ENCODE measurements at regions not wholly inside any gene's neighbourhood (a gene's known extent, or its start where the extent isn't known, plus 50 kb on each side); places are given as distances from the start of the nearest gene placed in this dataset.
"Not testable (repeated sequence)": the region's sequence is repeated elsewhere in the genome, so short reads cannot be mapped to it uniquely, and the experiment has no call there.

DNA sequence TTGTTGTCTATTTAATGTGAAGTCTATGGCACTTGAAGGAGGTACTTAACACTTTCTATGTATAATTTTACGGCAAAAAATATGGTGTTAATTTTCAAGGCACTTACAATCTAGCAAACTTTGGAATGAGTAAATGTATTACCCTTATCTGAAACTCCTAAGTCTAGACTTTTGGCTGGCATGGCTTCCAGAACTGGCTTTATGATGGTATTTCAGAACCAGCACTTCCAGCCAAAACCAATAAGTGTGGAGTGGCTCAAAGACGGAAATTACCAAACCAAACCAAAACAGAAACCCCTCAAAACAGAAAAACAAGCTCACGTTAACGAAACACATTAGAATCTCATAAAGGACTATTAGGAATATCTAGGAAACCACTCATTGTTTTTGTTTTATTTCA lies 205.6 kb upstream of the HAND2 start:
- Histone ChIP-seq H3K9me3 (no peaks in the 10 kb centered on the region), H3K4me3 (ENCODE audit: low read depth, low read length) (no peak overlapping the region), H3K36me3 (no peaks in the 10 kb centered on the region), H3K4me1 (peaks cover 2% of the 10 kb centered on the region; the same call in 1 of the 2 replicates), H3K27me3 (no peaks in the 10 kb centered on the region)
- TF ChIP-seq, protein P1, sequence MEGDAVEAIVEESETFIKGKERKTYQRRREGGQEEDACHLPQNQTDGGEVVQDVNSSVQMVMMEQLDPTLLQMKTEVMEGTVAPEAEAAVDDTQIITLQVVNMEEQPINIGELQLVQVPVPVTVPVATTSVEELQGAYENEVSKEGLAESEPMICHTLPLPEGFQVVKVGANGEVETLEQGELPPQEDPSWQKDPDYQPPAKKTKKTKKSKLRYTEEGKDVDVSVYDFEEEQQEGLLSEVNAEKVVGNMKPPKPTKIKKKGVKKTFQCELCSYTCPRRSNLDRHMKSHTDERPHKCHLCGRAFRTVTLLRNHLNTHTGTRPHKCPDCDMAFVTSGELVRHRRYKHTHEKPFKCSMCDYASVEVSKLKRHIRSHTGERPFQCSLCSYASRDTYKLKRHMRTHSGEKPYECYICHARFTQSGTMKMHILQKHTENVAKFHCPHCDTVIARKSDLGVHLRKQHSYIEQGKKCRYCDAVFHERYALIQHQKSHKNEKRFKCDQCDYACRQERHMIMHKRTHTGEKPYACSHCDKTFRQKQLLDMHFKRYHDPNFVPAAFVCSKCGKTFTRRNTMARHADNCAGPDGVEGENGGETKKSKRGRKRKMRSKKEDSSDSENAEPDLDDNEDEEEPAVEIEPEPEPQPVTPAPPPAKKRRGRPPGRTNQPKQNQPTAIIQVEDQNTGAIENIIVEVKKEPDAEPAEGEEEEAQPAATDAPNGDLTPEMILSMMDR (IDR thresholded peaks at IDR 0.05; ENCODE audit: low read depth, low read length) = no peak
- no peak for DNase-seq

- no peak for DNase-seq
- TF ChIP-seq, protein P1 (IDR thresholded peaks at IDR 0.05; ENCODE audit: low read depth, low read length) = no peak
- Histone ChIP-seq H3K9me3 (no peaks in the 10 kb centered on the region), H3K27me3 (no peaks in the 10 kb centered on the region), H3K4me1 (peaks cover 2% of the 10 kb centered on the region; the same call in 1 of the 2 replicates), H3K4me3 (ENCODE audit: low read depth, low read length) (no peak overlapping the region), H3K36me3 (no peaks in the 10 kb centered on the region)
Observed at GRCh38 chr4:173735049-173735448, 205.0 kb upstream of the HAND2 start.

GRCh38 chr4:173731257-173731656 lies 201.2 kb upstream of the HAND2 start:
- Histone ChIP-seq H3K27me3 (no peaks in the 10 kb centered on the region), H3K36me3 (no peaks in the 10 kb centered on the region), H3K9me3 (no peaks in the 10 kb centered on the region), H3K4me3 (ENCODE audit: low read depth, low read length) (no peak overlapping the region), H3K4me1 (peaks cover 2% of the 10 kb centered on the region; the same call in 1 of the 2 replicates)
- TF ChIP-seq, protein P1 (IDR thresholded peaks at IDR 0.05; ENCODE audit: low read depth, low read length) = no peak
- DNase-seq = no peak

- Histone ChIP-seq H3K4me1 (no peaks in the 10 kb centered on the region), H3K9me3 (peaks cover 4% of the 10 kb centered on the region), H3K36me3 (no peaks in the 10 kb centered on the region), H3K27me3 (no peaks in the 10 kb centered on the region), H3K4me3 (ENCODE audit: low read depth, low read length) (no peak overlapping the region)
- no peak for DNase-seq
- TF ChIP-seq, protein P1 (IDR thresholded peaks at IDR 0.05; ENCODE audit: low read depth, low read length) = no peak
Observed at GRCh38 chr4:173722075-173722474, 192.0 kb upstream of the HAND2 start.

DNA sequence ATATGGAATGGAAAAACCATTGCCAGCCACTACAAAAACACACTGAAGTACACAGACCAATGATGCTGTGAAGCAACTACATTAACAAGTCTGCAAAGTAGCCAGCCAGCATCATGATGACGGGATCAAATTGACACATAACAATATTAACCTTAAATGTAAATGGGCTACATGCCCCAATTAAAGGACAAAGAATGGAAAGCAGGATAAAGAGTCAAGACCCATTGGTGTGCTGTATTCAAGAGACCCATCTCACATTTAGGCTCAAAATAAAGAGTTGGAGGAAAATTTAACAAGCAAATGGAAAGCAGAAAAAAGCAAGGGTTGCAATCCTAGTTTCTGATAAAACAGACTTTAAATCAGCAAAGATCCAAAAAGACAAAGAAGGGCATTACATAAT lies 188.5 kb upstream of the HAND2 start:
- DNase-seq; H3K36me3 ChIP-seq; H3K4me3 ChIP-seq (ENCODE audit: low read depth, low read length); H3K4me1 ChIP-seq; H3K9me3 ChIP-seq; H3K27me3 ChIP-seq: not testable (repeated sequence)

DNA sequence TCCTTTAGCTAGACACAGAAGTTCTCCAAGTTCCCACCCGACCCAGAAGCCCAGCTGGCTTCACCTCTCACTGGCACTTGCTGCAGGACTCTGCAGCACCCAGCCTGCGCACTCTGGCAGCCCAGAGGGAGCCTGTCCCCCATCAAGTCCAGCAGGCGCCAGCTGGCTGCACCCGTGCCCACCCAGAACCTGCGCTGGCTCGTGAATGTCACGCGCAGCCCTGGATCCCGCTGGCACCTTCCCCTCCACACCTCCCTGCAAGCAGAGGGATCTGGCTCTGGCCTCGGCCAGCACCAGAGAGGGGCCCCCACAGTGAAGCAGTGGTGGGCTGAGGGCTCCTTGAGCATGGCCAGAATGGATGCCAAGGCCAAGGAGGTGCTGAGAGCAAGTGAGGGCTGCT lies 187.6 kb upstream of the HAND2 start:
- TF ChIP-seq, protein P1 (IDR thresholded peaks at IDR 0.05; ENCODE audit: low read depth, low read length) = no peak
- no peak for DNase-seq

GRCh38 chr4:173714456-173714855 lies 184.4 kb upstream of the HAND2 start:
- Histone ChIP-seq H3K4me3 (ENCODE audit: low read depth, low read length) (no peak overlapping the region), H3K36me3 (no peaks in the 10 kb centered on the region), H3K4me1 (no peaks in the 10 kb centered on the region), H3K9me3 (peaks cover 4% of the 10 kb centered on the region), H3K27me3 (no peaks in the 10 kb centered on the region)
- DNase-seq = no peak
- TF ChIP-seq, protein P1 (IDR thresholded peaks at IDR 0.05; ENCODE audit: low read depth, low read length) = no peak

More for the DNA sequence above, 187.6 kb upstream of the HAND2 start:
- no peaks in the 10 kb centered on the region for H3K27me3 ChIP-seq
- H3K36me3 ChIP-seq = no peaks in the 10 kb centered on the region
- H3K9me3 ChIP-seq = peaks cover 4% of the 10 kb centered on the region
- H3K4me1 ChIP-seq = no peaks in the 10 kb centered on the region
- H3K4me3 ChIP-seq (ENCODE audit: low read depth, low read length) = no peak overlapping the region

All from BE2C (cell line).